NB4 (cell line): ENCODE measurements at regions not wholly inside any gene's neighbourhood (a gene's known extent, or its start where the extent isn't known, plus 50 kb on each side); places are given as distances from the start of the nearest gene placed in this dataset.

Source experiments
- POLR2A ChIP-seq: IDR thresholded peaks from 2 replicates; pipeline ENCODE4 v1.6.1; 2011; ENCODE audit warnings: mild to moderate bottlenecking; ENCODE audit not compliant: insufficient read length; ENCODE audit errors: extremely low read depth
- TF ChIP-seq, protein P1 (sequence below): IDR thresholded peaks from one replicate; pipeline ENCODE4 v1.5.1; 2012; ENCODE audit warnings: low read depth, low read length

GRCh38 chr1:165068741-165069140 is 287.8 kb downstream of the LMX1A start:
- TF ChIP-seq, protein P1, sequence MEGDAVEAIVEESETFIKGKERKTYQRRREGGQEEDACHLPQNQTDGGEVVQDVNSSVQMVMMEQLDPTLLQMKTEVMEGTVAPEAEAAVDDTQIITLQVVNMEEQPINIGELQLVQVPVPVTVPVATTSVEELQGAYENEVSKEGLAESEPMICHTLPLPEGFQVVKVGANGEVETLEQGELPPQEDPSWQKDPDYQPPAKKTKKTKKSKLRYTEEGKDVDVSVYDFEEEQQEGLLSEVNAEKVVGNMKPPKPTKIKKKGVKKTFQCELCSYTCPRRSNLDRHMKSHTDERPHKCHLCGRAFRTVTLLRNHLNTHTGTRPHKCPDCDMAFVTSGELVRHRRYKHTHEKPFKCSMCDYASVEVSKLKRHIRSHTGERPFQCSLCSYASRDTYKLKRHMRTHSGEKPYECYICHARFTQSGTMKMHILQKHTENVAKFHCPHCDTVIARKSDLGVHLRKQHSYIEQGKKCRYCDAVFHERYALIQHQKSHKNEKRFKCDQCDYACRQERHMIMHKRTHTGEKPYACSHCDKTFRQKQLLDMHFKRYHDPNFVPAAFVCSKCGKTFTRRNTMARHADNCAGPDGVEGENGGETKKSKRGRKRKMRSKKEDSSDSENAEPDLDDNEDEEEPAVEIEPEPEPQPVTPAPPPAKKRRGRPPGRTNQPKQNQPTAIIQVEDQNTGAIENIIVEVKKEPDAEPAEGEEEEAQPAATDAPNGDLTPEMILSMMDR: no peak
- no peak for TF ChIP-seq POLR2A
